ENCODE measurements at regions not wholly inside any gene's neighbourhood (a gene's known extent, or its start where the extent isn't known, plus 50 kb on each side); places are given as distances from the start of the nearest gene placed in this dataset.

GRCh38 chr7:98719396-98719795 lies 102.3 kb downstream of the NPTX2 start:
- TF ChIP-seq, protein P1, sequence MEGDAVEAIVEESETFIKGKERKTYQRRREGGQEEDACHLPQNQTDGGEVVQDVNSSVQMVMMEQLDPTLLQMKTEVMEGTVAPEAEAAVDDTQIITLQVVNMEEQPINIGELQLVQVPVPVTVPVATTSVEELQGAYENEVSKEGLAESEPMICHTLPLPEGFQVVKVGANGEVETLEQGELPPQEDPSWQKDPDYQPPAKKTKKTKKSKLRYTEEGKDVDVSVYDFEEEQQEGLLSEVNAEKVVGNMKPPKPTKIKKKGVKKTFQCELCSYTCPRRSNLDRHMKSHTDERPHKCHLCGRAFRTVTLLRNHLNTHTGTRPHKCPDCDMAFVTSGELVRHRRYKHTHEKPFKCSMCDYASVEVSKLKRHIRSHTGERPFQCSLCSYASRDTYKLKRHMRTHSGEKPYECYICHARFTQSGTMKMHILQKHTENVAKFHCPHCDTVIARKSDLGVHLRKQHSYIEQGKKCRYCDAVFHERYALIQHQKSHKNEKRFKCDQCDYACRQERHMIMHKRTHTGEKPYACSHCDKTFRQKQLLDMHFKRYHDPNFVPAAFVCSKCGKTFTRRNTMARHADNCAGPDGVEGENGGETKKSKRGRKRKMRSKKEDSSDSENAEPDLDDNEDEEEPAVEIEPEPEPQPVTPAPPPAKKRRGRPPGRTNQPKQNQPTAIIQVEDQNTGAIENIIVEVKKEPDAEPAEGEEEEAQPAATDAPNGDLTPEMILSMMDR (IDR thresholded peaks at IDR 0.05), result no peak
- TF ChIP-seq POLR2AphosphoS5 (IDR thresholded peaks at IDR 0.05) (no peak), POLR2A (IDR thresholded peaks at IDR 0.05) (no peak), EP300 (IDR thresholded peaks at IDR 0.05) (no peak)
- Histone ChIP-seq H3K27ac (no peak overlapping the region), H3K36me3 (no peaks in the 10 kb centered on the region), H3K4me1 (no peaks in the 10 kb centered on the region), H3K9me3 (no peaks in the 10 kb centered on the region), H3K27me3 (no peaks in the 10 kb centered on the region), H3K4me3 (no peak overlapping the region)
- 76 to 84% methylated on average over 8 of the region's 8 CpGs for WGBS, 2 donors
- ATAC-seq (ENCODE audit: low FRiP score in 2 of 2) (no peak), DNase-seq (no peak)

DNA sequence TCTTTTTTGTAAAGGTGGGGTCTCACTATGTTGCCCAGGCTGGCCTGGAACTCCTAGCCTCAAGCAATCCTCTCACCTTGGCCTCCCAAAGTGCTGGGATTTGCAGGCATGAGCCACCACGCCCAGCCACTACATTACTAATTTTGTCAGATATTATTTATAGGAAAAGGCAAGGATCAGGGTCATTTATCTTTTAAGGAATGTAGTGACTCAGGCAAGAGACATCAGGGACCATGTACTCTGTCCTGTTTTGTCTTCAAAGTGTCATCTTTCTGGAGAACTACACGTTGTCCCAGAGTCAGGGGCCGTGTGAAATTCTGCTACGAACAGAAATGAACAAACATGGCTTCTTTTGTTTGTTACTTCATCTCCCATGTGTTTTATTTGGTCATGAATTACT lies 105.3 kb downstream of the NPTX2 start:
- ATAC-seq (ENCODE audit: low FRiP score in 2 of 2), result no peak
- 52 to 53% methylated on average over 4 of the region's 4 CpGs for WGBS, 2 donors
- TF ChIP-seq POLR2A (IDR thresholded peaks at IDR 0.05), result no peak
- no peak for TF ChIP-seq EP300 (IDR thresholded peaks at IDR 0.05)
- TF ChIP-seq, protein P1 (IDR thresholded peaks at IDR 0.05), result no peak
- no peak for TF ChIP-seq POLR2AphosphoS5 (IDR thresholded peaks at IDR 0.05)
- H3K27me3 ChIP-seq, result no peaks in the 10 kb centered on the region
- no peak overlapping the region for H3K27ac ChIP-seq
- DNase-seq, result no peak
- no peaks in the 10 kb centered on the region for H3K36me3 ChIP-seq
- no peaks in the 10 kb centered on the region for H3K9me3 ChIP-seq
- H3K4me1 ChIP-seq, result no peaks in the 10 kb centered on the region
- no peak overlapping the region for H3K4me3 ChIP-seq

- H3K27me3 ChIP-seq, result no peaks in the 10 kb centered on the region
- no peak overlapping the region for H3K4me3 ChIP-seq
- no peaks in the 10 kb centered on the region for H3K4me1 ChIP-seq
- ATAC-seq (ENCODE audit: low FRiP score in 2 of 2) (no peak), DNase-seq (no peak)
- no peaks in the 10 kb centered on the region for H3K9me3 ChIP-seq
- 63 to 74% methylated on average over 6 of the region's 6 CpGs for WGBS, 2 donors
- H3K27ac ChIP-seq, result no peak overlapping the region
- TF ChIP-seq EP300 (IDR thresholded peaks at IDR 0.05) (no peak), POLR2A (IDR thresholded peaks at IDR 0.05) (no peak), POLR2AphosphoS5 (IDR thresholded peaks at IDR 0.05) (no peak)
- TF ChIP-seq, protein P1 (IDR thresholded peaks at IDR 0.05), result no peak
- H3K36me3 ChIP-seq, result no peaks in the 10 kb centered on the region
These were observed 107.5 kb downstream of the NPTX2 start for GRCh38 chr7:98724591-98724990.

GRCh38 chr7:98727146-98727709 lies 110.1 kb downstream of the NPTX2 start:
- H3K27ac ChIP-seq, result no peak overlapping the region
- no peaks in the 10 kb centered on the region for H3K36me3 ChIP-seq
- no peaks in the 10 kb centered on the region for H3K27me3 ChIP-seq
- 43 to 55% methylated on average over 7 of the region's 7 CpGs for WGBS, 2 donors
- ATAC-seq (ENCODE audit: low FRiP score in 2 of 2) (no peak), DNase-seq (no peak)
- no peaks in the 10 kb centered on the region for H3K4me1 ChIP-seq
- TF ChIP-seq, protein P1 (IDR thresholded peaks at IDR 0.05), result no peak
- TF ChIP-seq POLR2A (IDR thresholded peaks at IDR 0.05) (no peak), EP300 (IDR thresholded peaks at IDR 0.05) (no peak), POLR2AphosphoS5 (IDR thresholded peaks at IDR 0.05) (no peak)
- H3K4me3 ChIP-seq, result no peak overlapping the region
- no peaks in the 10 kb centered on the region for H3K9me3 ChIP-seq

DNA sequence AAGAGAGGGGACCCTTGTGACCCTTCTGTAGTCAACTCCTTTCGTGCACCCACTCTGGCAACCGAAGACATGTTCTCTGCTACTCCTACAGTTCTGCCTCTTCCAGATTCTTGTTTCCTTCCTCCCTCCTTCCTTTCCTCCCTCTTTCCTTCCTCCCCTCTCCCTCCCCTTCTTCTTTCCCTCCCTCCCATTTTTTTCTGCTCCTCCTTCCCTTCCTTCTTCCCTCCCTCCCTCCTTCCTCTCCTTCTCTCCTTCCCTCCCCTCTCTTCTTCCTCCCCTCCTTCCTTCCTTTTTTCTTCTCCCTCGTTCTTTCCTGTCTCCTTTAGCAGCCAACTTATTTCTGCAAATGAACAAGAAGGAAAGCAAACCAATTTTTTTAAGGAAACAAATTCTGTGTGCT lies 111.5 kb downstream of the NPTX2 start:
- Histone ChIP-seq H3K4me3 (no peak overlapping the region), H3K27ac (no peak overlapping the region), H3K4me1 (no peaks in the 10 kb centered on the region), H3K27me3 (no peaks in the 10 kb centered on the region), H3K36me3 (no peaks in the 10 kb centered on the region), H3K9me3 (peaks cover 0 to 5% (median 0%) of the 10 kb centered on the region in 4 donors)
- TF ChIP-seq, protein P1 (IDR thresholded peaks at IDR 0.05), result no peak
- TF ChIP-seq POLR2AphosphoS5 (IDR thresholded peaks at IDR 0.05), result no peak
- WGBS, 2 donors, result 60 to 61% methylated on average over 3 of the region's 3 CpGs
- DNase-seq (no peak), ATAC-seq (ENCODE audit: low FRiP score in 2 of 2) (no peak)
